ENCODE measurements at regions not wholly inside any gene's neighbourhood (a gene's known extent, or its start where the extent isn't known, plus 50 kb on each side); places are given as distances from the start of the nearest gene placed in this dataset.
"Not testable (repeated sequence)": the region's sequence is repeated elsewhere in the genome, so short reads cannot be mapped to it uniquely, and the experiment has no call there.

DNA sequence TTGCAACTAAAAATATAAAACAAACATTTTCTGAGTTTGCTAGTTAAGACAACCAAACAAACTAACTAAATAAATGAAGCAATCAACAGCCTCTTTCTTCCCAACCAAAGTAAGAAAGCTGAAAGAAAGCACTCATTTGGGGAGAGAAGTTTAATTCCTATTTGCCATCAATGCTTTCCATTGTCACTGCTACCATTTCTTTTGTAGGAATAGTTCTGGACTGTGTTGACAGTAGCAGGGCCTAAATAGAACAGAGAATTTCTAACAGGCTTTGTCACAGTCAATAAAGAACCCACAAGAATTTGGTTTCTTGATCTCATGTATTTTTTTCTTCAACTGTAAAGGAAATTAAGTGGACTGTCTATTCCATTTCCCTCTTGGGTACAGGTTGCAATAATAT, 1886.4 kb upstream of the TENM3 start:
- FAIRE-seq (no peak), DNase-seq (ENCODE audit: low spot score in 2 of 2) (no peak)

DNA sequence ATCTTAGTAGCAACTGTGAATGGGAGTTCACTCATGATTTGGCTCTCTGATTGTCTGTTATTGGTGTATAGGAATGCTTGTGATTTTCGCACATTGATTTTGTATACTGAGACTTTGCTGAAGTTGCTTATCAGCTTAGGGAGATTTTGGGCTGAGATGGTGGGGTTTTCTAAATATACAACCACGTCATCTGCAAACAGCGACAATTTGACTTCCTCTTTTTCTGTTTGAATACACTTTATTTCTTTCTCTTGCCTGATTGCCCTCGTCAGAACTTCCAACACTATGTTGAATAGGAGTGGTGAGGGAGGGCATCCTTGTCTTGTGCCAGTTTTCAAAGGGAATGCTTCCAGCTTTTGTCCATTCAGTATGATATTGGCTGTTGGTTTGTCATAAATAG, 1883.1 kb upstream of the TENM3 start:
- DNase-seq (ENCODE audit: low spot score in 2 of 2); FAIRE-seq: not testable (repeated sequence)

GRCh38 chr4:180363815-180364214, 1879.4 kb upstream of the TENM3 start:
- DNase-seq (ENCODE audit: low spot score in 2 of 2) (no peak), FAIRE-seq (no peak)

DNA sequence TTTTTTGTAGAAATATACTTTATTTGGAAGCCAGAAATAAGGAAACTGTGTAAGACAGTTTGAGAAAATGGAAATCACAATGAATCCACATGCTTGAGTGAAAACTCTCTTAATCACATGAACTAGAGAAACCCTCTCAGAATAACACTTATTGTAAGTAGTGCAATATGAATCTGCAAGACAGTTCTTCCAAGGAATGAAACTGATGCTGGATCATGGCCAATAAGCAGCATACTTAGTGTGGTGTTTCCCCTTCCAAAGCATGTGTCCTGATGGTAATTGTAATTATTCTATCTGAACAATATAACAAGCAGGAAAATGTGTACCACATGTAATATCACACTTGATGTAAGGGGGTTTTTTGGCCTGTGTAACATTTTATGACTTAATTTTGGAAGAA, 1870.5 kb upstream of the TENM3 start:
- DNase-seq (ENCODE audit: low spot score in 2 of 2) (no peak), FAIRE-seq (no peak)

DNA sequence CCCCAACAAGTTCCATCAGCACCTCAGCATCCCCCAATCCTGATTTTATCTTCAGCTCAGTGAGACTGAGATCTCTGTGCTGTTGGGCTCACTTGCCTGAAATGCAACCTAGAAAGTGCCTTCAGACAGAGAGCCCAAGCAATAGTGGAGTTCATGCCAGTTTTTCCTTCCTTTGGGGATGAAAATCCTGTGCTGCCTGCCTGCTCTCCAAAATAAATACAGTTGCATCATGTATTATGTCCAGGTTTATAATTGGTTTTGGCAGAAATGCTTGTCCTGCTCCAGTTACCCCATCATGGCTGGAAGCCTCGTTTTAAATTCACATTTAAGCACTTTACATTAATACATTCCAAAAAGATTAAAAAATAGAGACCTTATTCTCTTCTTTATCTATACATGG, 1865.5 kb upstream of the TENM3 start:
- DNase-seq (ENCODE audit: low spot score in 2 of 2) = no peak
- FAIRE-seq = no peak

DNA sequence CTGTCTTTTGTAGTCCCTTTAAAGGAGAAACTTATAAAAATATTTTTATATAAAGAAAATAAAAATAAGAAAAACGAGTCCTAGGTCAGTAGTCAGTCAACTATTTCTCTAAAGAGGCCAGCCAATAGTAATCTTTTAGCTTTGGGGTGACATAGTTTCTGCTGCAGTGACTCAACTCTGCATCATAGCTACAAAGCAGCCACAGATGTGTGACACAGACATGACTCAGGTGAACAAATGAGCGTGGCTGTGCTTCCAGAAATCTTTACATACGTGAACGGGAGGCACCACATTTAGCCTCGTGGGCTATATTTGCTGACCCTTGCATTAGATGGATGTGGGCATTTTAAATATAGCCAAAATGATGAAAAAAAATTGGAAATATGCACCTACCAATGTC, 1862.5 kb upstream of the TENM3 start:
- FAIRE-seq = no peak

GRCh38 chr4:180391613-180392012, 1851.6 kb upstream of the TENM3 start:
- no peak for DNase-seq (ENCODE audit: low spot score in 2 of 2)
- no peak for FAIRE-seq

More for the DNA sequence above, 1862.5 kb upstream of the TENM3 start:
- DNase-seq (ENCODE audit: low spot score in 2 of 2) = no peak

DNA sequence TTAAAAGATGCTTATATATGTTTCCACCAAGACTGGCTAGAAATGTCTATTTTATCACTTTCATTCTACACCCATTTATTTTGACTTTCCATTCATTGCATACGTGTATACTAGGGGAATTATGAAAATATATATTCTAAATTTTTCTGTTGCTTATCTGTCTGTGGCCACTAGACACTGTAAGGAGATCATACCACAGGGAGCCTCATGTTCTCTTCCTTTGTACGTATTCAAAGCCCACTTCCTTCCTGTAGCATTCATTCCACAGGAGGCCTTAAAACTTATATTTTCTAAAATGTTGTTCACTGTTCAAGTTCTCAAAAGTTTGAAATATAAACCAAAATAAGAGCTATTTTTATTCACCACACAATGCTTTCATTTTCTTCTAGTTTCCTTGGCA, 1848.9 kb upstream of the TENM3 start:
- DNase-seq (ENCODE audit: low spot score in 2 of 2) (no peak), FAIRE-seq (no peak)

DNA sequence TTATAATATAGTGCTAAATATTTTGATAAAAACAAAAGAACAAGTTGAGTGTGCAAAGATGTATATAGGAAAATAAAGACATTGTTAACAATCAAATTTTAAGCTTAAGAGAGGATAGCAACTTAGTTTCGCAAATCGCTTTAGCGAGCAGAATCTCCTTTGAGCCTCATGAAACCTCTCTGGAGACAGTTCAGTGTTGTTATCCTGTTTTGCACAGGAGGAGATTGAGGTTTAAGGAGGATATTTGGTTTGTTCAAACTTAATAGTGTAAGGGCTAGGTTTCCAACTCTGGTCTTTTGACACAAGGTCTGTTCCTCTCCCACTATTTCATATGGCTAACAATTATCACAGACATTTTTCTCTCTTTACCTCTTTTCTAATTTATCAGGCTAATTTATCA, 1848.5 kb upstream of the TENM3 start:
- DNase-seq (ENCODE audit: low spot score in 2 of 2) (no peak), FAIRE-seq (no peak)

- no peak for FAIRE-seq
- DNase-seq (ENCODE audit: low spot score in 2 of 2) = no peak
Measured at GRCh38 chr4:180398564-180398963, 1844.6 kb upstream of the TENM3 start.

GRCh38 chr4:180407275-180407885, 1835.8 kb upstream of the TENM3 start:
- DNase-seq (ENCODE audit: low spot score in 2 of 2) (no peak), FAIRE-seq (no peak)

- DNase-seq (ENCODE audit: low spot score in 2 of 2) (no peak), FAIRE-seq (no peak)
Measured at GRCh38 chr4:180418819-180419531, 1824.2 kb upstream of the TENM3 start.

DNA sequence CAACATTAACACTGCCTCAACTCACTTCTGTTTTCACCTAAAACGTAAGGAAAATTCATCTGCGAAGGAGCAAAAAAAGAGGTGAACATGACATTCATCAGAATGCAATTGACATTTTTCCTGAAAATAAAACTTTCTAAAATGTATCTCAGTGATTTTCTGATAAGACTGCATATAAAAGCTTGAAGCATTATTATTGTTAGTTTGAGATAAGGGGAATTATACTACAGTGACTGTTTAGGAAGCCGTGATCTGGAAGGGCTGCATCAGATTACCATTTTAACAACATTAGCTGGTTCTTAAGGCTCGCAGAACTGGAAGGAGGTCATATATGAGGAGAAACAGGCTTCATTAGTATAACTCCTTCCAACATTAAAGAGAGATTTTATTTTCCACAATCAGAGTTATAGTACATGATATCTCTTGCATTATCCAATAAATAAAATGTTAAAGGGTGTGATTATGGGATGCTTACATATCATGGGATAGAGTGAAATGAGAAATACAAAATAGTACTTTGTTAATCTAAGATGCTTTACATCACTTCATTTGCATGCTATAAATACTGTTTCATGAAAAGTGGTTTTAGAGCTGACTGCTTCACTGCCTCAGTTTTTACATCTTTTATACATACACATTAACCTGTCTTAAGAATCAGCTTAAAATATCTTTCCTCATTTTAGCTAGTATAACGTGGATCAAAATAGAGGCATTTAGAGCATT, 1820.1 kb upstream of the TENM3 start:
- FAIRE-seq (no peak), DNase-seq (ENCODE audit: low spot score in 2 of 2) (no peak)

- FAIRE-seq (no peak), DNase-seq (ENCODE audit: low spot score in 2 of 2) (no peak)
Measured at GRCh38 chr4:180423712-180424057, 1819.5 kb upstream of the TENM3 start.

GRCh38 chr4:180426938-180427337, 1816.3 kb upstream of the TENM3 start:
- FAIRE-seq (no peak), DNase-seq (ENCODE audit: low spot score in 2 of 2) (no peak)

GRCh38 chr4:180430283-180430682, 1812.9 kb upstream of the TENM3 start:
- DNase-seq (ENCODE audit: low spot score in 2 of 2) = no peak
- no peak for FAIRE-seq

DNA sequence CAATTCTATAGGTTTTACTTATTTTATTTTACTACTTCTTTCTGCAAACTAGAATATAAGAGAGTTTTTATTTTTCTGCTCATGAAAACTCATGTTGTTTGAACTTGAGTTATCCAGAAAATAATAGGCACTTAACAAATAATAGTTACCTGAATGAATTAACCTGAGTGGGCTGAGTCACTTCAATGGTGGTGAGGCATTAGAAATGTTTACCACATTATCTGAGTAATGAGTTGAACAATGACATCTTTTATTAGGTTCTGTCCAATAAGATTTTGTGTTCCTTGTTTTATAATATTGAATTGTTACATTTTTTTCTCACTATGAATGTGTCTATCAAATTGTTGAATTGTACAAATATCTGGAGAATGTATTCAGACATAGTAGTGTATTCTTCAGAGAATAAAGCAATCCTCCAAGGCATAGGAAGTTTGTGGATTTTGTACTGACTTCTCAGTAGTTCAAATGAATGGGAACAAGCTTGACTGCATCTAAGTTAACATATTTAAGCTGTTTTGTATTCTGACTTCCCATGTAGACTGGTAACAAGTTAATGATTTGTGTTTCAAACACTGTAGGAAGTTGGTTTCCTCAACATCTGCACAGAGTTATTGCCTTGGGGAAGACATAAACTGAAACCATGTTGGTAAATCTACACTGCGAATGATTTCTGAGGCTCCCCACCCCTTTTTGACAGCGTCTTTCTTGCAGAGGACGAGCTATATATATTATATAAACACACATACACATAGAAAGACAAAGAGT, 1808.9 kb upstream of the TENM3 start:
- DNase-seq (ENCODE audit: low spot score in 2 of 2) (no peak), FAIRE-seq (no peak)

DNA sequence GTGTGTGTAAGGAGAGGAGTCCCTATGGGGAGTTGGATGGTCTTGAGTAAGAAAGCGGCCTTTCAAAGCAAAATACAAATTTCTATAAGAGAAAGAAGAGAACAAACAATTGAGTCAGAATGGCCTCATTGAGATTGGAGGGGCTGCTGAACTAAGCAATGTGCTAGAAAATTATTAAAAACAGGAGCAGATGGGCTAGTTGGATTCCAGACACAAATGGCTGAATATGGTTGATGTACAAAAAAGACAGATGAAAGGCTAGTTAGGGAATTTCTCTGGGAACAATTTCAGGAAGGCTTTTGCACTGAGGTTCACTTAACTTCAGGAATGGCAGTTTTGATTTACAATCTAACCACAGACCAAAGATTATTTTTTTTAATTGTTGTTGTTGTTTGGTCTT, 1806.8 kb upstream of the TENM3 start:
- DNase-seq (ENCODE audit: low spot score in 2 of 2) (no peak), FAIRE-seq (no peak)

- DNase-seq (ENCODE audit: low spot score in 2 of 2) = no peak
- no peak for FAIRE-seq
Measured at GRCh38 chr4:180437601-180438000, 1805.6 kb upstream of the TENM3 start.

- FAIRE-seq (no peak), DNase-seq (ENCODE audit: low spot score in 2 of 2) (no peak)
Measured at GRCh38 chr4:180448306-180448705, 1794.9 kb upstream of the TENM3 start.

DNA sequence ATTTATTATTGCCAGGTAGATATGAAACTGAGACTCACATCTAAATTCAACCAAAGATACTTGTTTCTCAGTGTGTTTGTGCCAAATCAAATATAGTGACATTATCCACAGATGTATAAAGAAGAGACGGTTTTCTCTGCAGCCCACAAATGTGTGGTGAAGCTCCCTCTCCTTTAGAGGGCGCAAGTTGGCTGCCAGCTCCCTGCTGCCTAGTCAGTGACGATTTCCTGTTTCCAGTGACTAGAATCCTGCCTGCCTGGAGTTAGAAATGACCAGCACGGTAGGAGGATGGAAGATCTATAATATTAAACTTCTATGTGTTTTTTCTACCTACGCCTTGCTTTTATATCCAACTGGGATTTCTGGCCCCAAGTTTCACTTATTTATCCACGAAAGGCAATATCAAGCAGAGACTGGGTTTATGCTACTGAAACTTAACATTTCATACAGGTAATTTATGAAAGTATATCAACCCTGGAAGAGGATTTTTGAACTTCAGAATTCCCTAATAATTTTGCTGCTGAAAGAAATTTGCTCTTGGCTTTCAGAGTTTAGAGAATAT, 1793.7 kb upstream of the TENM3 start:
- peak in 1 of 2 donors; percentile 4 for DNase-seq (ENCODE audit: low spot score in 2 of 2)
- no peak for FAIRE-seq
